ENCODE measurements at regions not wholly inside any gene's neighbourhood (a gene's known extent, or its start where the extent isn't known, plus 50 kb on each side); places are given as distances from the start of the nearest gene placed in this dataset.

DNA sequence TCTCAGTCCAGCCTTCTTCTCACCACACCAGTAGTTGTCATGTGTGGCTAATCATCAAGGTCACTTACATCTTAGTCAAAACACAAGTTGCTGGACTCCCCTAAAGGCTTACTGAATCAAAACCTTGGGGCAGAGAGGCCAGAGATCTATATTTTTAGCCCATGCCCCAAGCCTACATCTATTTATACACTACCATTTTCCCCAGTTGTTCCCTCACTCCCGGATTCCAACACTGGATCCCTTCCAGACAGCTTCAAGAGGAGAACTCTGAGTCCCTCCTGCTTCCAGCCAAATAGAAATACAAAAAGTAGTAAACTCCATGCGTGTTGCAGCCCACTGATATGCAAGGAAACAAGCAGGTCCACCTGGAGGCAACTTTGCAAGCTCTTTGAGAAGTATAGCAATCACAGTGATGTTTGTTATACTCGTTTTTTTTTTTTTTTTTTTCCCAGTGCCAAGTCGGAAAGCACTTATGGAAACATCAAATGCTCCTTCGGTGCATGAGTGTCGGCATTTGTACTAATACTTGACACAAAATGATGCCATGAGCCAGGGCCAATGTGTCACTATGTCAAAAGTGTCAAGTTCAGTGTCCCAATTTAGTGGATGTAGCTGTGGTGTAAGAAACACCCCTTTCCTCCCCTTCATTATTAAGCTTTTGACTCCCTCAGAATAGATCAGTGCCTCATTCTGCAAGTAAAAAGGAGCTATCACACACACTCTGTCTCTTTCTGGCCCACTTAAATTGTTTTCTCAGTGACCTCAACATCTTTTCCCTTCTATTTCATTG is 594.2 kb upstream of the SGCD start:
- FAIRE-seq: no peak
- no peak for DNase-seq (ENCODE audit: low spot score in 2 of 2)

DNA sequence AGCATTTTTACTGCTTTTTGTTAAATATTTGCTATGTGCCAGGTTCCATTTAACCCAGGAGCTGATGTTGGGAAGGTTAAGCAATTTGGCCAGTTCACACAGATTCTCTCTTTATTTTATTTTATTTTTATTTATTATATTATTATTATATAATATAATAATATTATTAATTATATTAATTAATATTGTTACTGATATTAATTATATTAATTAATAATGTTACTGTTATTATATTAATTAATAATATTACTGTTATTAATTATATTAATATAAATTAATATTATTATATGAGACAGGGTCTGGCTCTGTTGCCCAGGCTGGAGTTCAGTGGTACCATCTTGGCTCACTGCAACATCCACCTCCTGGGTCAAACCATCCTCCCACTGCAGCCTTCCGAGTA is 593.0 kb upstream of the SGCD start:
- FAIRE-seq (peak; percentile 68), DNase-seq (ENCODE audit: low spot score in 2 of 2) (no peak)

DNA sequence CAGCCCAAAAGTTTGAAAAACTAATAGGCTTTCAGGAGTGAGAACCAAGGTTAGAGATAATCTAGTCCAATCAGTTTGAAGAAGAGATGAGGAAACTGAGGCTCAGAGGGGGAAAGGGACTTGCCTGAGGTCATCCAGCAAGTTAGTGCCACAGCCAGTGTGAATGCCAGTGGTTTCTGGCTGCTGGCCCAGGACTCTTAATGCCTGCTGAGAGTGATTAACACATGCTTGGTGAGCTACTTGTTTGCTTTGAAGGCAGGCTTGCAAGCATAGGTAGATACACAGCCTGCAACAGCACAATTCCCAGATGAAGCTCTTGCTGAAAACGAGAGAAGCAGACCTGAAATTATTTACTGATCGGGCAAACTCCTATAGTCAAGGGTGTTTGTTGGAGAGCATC is 591.6 kb upstream of the SGCD start:
- no peak for FAIRE-seq

DNA sequence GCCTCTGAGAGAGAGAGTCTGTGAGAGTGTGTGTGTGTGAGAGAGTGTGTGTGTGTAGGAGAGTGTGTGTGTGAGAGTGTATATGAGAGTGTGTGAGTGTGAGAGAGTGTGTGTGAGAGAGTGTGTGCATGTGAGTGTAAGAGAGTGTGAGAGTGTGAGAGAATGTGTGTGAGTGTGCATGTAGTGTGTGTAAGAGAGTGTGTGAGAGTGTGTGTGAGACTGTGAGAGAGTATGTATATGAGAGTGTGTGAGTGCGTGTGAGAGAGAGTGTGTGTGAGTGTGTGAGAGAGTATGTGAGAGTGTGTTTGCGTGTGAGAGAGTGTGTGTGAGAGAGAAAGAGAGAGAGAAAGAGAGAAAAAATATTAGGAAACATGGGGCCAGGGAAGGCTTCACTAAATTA is 588.3 kb upstream of the SGCD start:
- FAIRE-seq: no peak
- DNase-seq (ENCODE audit: low spot score in 2 of 2): no peak

More for the DNA sequence above, 591.6 kb upstream of the SGCD start:
- no peak for DNase-seq (ENCODE audit: low spot score in 2 of 2)

DNA sequence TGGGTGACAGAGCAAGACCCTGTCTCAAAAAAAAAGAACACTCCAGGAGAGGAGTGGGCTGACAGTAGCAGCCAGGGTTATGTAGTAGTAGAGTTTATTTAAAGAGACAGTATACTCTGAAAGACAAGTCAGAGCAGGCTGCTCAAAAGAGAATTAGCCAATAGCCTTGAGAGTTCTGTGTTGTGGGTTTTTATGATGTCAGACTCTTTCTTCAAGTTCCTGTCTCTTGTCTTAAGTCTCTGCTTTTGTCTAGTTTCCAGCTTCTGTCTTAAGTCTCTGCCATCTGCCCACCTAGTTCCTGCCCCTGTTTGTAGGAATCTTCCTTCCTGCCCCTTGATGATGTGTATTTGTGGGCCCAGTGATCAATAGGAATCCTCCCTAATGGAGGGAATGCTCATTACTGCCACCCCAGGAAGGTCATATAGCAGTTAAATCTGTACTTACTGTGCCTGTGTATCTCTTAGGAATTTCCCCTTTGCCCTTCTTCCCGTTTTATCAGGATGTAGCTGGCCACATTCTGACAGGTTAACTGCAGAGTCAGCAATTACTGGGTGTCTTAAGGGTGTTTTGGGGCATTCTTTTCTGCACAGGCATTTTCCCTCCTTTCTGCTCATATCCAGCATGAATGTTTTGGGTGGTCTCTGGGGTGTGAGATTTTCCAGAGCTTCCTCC is 580.5 kb upstream of the SGCD start:
- FAIRE-seq (no peak), DNase-seq (ENCODE audit: low spot score in 2 of 2) (no peak)

DNA sequence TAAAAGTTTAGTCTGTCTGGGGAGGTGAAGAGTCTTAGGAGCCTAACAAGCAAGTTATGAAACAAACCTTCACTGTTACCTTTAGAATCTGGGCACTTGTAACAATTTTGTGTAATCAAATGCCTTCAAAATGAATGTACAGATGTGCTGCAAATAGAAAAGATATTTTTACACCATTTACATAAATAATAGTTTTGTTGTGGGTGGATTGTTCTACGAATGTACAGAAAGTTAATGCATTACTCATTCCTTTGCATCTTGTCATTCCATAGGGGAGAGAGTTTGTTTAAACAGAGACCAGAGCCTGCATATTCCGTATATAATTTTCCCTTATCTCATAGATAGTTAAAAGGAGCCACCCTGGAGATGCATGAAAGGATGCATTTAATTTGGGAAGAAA is 576.9 kb upstream of the SGCD start:
- DNase-seq (ENCODE audit: low spot score in 2 of 2): no peak
- FAIRE-seq: no peak

DNA sequence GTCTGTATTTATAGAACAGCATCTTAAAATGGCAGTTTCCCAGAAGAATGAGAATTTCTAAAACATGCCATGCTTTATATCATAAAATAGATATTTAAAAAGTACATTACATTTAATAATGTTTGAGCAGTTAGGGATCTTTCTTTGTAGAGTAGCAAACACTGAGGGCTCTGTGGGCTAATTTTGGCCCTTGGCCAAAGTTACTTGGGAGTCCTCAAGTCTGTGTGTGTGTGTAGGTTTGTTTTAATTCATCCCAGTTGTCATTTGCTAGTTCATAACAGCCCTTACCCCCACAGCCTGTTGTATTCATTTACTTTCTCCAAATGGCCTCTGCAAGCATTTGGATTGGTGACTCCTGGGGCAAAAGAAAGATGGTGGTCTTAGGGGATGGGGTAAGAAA is 576.4 kb upstream of the SGCD start:
- DNase-seq (ENCODE audit: low spot score in 2 of 2) (no peak), FAIRE-seq (no peak)

DNA sequence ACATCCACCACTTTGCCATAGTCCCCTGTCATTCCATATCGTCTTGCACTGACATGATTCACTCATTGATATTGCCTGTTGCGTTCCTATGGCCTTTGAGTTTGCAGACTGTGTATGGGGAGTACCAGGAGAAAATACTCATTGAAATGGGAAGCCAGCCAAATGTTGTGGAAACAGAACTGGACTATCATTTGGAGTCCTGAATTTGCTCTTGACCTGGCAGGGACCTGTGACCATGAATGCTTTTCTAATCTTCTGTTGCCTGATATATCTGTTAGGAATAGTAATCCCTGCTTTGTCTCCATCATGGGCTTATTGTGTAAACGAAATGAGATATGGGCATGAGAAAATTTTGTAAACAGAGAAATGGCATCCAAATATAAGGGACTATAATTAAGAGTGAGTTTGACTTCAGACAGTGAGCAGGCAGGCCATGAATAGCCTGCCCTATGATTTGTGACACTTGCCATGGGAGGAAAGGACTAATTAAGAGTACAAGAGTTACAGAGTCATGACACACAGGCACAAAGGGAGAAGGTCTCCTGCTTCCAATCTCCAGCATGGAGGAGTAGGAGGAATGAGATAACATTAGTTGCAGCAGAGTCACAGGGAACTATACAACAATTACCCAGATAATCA is 572.9 kb upstream of the SGCD start:
- no peak for DNase-seq (ENCODE audit: low spot score in 2 of 2)
- FAIRE-seq: no peak

DNA sequence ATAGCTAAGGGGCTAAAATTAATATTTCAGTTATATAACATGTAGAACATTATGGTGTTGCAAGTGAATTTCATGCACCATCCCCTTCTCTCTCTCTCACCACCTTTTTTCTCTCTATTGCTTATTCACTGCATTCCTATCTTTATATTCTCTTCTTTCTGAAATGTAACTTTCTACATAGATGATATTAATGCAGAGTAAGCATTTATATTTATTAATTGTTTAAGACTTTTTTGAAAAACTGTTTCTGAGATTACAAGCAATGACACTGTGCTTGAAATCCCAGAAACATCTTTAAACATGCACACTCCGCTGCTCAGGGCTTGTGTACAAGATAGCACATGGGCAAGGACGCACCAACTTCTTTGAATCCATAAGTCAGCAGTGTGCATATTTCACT is 567.7 kb upstream of the SGCD start:
- FAIRE-seq: no peak
- DNase-seq (ENCODE audit: low spot score in 2 of 2): no peak

DNA sequence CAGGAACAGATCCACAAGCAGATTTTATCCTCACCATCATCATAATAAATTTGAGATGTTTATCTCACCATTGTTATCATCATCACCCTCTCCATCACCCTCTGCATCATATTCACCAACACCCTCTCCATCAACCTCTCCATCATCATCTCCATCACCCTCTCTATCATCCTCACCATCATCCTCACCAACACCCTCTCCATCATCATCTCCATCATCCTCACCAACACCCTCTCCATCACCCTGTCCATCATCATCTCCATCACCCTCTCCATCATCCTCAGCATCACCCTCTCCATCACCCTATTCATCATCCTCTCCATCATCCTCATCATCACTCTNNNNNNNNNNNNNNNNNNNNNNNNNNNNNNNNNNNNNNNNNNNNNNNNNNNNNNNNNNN is 567.0 kb upstream of the SGCD start:
- DNase-seq (ENCODE audit: low spot score in 2 of 2) (no peak), FAIRE-seq (no peak)

DNA sequence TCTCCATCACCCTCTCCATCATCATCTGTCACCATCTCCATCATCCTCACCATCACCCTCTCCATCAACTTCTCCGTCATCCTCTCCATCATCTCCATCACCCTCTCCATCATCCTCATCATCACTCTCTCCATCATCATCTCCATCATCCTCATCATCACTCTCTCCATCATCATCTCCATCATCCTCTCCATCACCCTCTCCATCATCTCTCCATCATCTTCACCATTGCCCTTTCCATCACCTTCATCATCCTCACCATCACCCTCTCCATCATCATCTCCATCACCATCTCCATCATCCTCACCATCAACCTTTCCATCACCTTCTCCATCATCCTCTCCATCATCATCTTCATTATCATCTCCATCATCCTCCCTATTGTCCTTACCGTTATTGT is 565.5 kb upstream of the SGCD start:
- DNase-seq (ENCODE audit: low spot score in 2 of 2) (no peak), FAIRE-seq (no peak)

DNA sequence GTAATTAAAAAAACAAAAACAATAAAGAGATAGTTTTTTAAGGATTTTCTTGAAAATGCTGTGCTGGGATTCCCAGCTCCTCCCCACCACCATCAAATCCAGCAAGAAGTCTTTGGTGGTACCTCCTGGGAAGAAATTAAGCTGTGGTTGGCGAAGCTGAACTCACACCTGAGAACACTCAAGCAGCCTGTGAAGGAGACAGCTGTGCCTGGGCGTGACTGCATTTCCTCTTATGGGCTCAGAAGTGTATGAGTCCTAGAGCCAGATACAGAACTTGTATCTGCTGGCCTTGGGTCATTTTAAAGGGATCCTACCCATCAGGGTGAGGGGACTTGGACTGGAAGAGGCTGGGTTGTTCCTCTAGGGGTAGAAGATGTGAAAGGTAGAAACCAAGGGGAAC is 561.2 kb upstream of the SGCD start:
- DNase-seq (ENCODE audit: low spot score in 2 of 2): no peak
- FAIRE-seq: no peak

DNA sequence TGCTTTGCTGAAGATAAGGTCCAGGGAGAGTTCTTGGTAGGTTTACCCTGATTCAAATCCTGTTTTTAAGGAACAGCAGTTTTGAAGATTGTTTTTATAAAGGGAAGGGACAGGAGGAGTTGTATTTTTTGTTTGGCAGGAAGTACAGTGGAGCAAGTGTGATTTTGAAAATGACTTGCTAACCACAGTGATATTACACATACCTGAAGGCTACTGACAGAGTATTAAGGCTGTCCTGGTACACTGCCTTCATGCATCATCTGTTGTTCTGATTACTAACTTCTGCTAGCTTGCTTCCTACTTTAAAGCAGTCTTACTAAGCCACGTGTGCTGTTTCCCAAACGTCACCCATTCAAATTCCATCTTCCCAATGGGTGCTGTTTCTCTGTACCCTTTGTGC is 559.5 kb upstream of the SGCD start:
- FAIRE-seq (no peak), DNase-seq (ENCODE audit: low spot score in 2 of 2) (no peak)

DNA sequence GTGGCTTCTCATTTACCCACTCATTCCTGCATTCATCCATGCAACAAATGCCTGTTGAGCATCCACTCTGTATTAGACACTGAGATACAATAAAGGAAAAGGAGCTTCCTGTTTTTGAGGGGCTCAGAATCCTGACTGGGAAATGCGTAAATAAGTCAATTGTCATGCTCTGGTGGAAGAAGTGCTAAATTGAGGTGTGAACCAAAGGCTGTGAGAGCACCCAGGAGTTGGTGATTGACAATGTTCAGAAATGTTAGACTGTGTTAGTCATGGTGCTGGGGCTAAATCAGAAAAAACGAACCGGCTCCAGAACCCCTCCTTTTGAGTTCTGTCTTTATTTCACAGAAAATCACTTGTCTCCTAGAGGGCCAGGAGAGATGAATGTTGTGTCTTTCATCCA is 558.6 kb upstream of the SGCD start:
- no peak for DNase-seq (ENCODE audit: low spot score in 2 of 2)
- FAIRE-seq: no peak

DNA sequence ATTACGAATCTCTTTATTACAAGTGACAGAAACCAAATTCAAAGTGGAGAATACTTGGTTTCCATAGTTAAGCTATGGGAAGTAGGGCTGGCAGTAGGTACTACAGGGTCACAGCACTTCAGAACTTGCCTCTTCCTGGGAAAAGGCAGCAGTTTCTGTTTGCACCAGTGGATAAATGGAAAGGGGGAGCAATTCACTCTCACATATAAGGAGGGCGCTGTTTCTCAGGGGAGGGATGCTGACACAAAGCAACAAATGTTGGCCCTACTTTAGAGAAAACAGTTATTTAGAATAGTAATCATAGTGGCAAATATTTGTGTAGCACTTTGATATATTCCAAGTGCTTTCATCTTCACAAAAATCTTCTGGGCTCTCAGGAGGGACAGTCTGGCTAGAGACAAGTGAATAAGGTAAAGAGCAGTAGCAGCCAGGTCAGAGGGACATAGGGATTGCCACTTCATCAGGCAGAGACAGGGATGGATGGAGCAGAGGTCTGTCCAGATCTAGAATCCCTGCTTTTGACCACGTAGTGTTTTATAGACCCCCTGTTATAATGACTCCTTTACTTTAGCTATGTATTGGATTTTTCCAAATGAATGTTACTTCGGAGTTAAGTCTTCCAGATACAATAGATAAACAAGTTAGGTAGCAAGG is 554.8 kb upstream of the SGCD start:
- FAIRE-seq (no peak), DNase-seq (ENCODE audit: low spot score in 2 of 2) (no peak)

DNA sequence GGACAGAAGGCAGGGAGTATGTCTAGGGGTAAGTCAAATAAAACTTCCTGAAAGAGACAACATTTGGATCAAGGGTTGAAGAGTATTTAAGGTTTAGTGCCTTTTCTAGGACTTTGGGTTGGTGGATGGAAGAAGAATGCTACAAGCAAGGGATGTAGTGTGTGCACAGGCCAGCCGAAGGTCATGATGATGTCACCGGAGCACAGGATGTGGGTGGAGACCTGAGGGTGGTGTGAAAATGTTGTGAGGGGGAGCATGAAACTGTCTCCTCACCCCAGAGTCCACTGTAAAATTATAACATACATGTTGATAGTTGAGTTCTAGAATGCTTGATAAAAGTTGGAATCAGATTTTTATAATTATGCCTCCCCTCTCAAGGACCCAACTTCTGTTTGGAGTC is 553.3 kb upstream of the SGCD start:
- DNase-seq (ENCODE audit: low spot score in 2 of 2) (no peak), FAIRE-seq (no peak)

DNA sequence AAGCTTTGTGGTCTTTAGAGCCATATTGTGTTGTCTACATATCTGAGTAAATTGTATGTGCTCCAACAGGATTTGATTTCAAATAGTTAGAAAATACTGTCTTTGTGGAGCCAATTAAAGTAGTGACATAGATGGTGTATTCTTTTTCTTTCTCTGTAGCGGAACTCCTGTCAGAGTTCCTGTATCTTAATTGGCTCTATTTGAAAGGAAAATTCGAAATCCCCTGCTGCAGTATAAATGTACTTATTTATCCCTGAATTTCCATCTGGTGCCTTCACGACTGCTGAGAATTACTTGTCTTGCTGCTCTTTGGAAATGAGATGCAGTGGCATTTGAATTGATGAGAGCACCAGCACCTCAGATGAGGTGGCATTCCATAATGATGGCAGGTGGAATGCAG is 546.7 kb upstream of the SGCD start:
- DNase-seq (ENCODE audit: low spot score in 2 of 2): no peak
- no peak for FAIRE-seq

DNA sequence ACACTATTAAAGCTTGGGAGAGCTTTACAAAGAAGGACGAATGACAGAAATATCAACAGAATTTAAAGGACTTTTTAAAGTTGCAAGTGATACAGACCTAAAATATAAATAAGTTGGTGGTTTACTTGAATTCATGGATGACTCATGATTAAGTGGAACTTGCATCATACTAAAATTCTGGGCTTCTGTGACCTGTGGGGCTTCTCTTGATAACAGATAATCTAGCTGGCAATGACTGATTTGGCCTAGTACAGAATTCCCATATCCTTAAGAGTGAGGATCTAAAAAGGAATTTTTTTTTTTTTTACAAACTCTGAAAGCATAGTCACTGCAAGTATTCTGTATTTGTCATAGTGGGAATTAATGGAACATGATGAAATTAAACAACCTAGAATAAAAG is 543.7 kb upstream of the SGCD start:
- DNase-seq (ENCODE audit: low spot score in 2 of 2) (no peak), FAIRE-seq (no peak)

DNA sequence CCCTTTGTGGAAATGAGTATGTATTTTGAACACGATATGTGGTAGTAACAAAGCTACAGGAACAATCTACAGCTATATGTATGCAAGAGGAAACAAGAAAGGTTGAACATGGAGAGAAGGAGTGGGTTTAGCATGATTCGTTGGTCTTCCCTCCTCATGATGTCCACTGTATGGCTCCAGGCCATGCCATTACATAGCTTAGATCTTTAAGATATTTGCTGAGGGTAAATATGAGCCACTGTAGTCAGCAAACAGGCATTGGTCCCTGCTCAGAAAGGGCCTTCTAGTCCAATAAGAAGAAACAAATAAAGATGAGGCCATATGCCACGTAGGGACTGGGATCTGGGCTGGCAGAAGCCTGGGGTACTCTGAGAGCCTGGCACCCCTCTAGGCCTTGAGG is 543.2 kb upstream of the SGCD start:
- DNase-seq (ENCODE audit: low spot score in 2 of 2) (no peak), FAIRE-seq (no peak)

DNA sequence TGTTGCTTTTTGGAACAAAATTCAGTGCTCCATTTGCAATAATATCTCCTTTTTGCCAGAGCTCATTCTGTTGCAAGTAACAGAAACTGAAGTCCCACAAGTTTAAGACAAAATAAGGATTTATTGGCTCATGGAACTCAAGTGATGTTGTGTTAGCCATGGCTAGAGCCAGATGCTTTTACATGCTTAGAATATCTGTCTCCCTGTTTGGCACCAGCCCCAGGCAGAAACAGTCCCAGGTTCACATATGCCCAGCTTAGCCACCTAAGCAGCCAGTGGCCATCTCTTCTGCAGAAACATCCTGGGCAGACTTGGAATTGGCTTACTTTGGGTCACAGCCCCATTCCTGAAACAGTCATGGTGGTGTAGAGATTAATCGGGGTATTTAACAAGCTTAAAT is 540.9 kb upstream of the SGCD start:
- no peak for DNase-seq (ENCODE audit: low spot score in 2 of 2)
- FAIRE-seq: no peak

DNA sequence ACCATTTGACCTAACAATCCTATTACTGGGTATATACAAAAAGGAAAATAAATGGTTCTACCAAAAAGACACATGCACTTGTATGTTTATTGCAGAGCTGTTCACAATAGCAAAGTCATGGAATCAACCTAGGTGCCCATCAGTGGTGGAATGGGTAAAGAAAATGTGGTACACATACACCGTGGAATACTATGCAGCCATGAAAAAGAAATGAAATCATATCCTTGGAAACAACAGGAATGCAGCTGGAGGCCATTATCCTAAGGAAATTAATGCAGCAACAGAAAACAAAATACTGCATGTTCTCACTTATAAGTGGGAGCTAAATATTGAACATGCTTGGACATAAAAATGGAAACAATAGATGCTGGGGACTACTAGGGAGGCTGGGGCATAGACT is 534.1 kb upstream of the SGCD start:
- FAIRE-seq (no peak), DNase-seq (ENCODE audit: low spot score in 2 of 2) (no peak)

DNA sequence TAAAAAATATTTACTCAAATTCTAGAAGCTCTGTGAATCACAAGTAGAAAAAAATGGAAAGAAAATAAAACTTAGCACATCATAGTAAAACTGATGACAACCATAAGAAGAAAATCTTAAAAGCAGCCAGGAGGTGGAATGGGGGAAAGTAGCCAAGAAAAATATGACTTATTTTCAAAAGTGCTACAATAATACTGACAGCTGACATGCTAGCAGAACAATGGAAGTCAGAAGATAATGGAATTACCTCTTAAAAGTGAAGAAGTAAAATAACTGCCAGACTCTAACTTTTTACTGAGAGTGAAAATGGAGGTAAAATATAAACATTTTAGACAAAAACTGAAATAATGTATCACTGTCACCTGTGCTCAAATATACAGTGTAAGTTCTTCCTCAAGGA is 532.2 kb upstream of the SGCD start:
- DNase-seq (ENCODE audit: low spot score in 2 of 2) (no peak), FAIRE-seq (no peak)
